ENCODE measurements at regions not wholly inside any gene's neighbourhood (a gene's known extent, or its start where the extent isn't known, plus 50 kb on each side); places are given as distances from the start of the nearest gene placed in this dataset.

DNA sequence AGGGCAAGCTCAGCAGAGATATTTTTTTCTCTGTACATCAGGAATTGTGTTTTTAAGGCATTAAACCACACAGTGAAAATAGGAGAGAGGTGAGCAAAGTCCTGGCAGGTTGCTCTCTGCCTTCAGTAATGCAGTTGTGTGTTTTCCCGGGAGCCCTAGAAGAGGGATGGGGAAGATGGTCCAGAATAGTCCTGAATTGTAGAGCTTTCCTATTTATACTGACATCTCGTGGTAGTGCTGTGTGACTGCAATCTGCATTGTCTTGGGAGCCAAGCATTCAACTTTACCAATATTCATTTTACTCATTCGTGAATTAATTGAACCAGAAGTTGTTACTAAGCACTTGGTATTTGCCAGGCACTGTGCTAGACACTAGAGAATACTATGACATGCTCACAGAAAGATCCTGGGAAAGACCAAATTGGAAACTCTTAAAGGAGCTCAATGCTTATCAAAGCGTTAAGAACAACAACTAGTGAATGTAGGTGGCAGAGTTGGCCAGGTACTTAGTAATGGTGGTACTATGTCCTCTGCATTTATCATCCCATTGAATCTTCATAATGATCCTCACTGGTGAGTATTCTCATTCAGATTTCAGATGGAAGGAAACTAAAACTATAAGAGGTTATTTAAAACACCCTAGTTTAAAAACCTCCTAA lies 214.6 kb downstream of the TRIB2 start:
- TF ChIP-seq, protein P1, sequence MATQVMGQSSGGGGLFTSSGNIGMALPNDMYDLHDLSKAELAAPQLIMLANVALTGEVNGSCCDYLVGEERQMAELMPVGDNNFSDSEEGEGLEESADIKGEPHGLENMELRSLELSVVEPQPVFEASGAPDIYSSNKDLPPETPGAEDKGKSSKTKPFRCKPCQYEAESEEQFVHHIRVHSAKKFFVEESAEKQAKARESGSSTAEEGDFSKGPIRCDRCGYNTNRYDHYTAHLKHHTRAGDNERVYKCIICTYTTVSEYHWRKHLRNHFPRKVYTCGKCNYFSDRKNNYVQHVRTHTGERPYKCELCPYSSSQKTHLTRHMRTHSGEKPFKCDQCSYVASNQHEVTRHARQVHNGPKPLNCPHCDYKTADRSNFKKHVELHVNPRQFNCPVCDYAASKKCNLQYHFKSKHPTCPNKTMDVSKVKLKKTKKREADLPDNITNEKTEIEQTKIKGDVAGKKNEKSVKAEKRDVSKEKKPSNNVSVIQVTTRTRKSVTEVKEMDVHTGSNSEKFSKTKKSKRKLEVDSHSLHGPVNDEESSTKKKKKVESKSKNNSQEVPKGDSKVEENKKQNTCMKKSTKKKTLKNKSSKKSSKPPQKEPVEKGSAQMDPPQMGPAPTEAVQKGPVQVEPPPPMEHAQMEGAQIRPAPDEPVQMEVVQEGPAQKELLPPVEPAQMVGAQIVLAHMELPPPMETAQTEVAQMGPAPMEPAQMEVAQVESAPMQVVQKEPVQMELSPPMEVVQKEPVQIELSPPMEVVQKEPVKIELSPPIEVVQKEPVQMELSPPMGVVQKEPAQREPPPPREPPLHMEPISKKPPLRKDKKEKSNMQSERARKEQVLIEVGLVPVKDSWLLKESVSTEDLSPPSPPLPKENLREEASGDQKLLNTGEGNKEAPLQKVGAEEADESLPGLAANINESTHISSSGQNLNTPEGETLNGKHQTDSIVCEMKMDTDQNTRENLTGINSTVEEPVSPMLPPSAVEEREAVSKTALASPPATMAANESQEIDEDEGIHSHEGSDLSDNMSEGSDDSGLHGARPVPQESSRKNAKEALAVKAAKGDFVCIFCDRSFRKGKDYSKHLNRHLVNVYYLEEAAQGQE (IDR thresholded peaks at IDR 0.05; ENCODE audit: insufficient replicate concordance, low read depth), result no peak
- TF ChIP-seq, protein P2, sequence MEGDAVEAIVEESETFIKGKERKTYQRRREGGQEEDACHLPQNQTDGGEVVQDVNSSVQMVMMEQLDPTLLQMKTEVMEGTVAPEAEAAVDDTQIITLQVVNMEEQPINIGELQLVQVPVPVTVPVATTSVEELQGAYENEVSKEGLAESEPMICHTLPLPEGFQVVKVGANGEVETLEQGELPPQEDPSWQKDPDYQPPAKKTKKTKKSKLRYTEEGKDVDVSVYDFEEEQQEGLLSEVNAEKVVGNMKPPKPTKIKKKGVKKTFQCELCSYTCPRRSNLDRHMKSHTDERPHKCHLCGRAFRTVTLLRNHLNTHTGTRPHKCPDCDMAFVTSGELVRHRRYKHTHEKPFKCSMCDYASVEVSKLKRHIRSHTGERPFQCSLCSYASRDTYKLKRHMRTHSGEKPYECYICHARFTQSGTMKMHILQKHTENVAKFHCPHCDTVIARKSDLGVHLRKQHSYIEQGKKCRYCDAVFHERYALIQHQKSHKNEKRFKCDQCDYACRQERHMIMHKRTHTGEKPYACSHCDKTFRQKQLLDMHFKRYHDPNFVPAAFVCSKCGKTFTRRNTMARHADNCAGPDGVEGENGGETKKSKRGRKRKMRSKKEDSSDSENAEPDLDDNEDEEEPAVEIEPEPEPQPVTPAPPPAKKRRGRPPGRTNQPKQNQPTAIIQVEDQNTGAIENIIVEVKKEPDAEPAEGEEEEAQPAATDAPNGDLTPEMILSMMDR (IDR thresholded peaks at IDR 0.05; ENCODE audit: insufficient read depth, low read length), result peak; percentile 90
- Histone ChIP-seq H3K4me3 (replicated peaks; ENCODE audit: insufficient read depth, low read length) (no peak overlapping the region), H3K27ac (replicated peaks) (no peak overlapping the region), H3K27me3 (ENCODE audit: insufficient read depth, poor library complexity, severe bottlenecking) (no peaks in the 10 kb centered on the region)
- no peak for DNase-seq (ENCODE audit: low read depth in 1 of 2, low spot score in 1 of 2)

DNA sequence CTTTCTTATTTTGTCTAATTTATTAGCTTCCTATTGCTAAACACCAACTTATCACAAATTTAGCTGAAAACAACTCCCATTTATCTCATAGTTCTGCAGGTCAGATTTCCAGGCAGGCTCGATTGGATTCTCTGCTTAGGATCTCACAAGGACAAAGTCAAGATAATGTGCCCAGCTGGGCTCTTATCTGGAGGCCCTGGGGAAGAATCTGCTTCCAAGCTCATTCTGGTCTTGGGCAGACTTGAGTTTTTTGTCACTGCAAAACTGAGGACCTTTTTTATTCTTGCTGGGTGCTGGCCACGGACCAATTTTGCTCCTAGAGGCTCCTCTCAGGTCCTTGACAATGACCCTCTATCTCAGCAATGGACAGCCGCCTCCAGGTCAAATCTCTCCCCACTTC lies 215.5 kb downstream of the TRIB2 start:
- TF ChIP-seq, protein P2 (IDR thresholded peaks at IDR 0.05; ENCODE audit: insufficient read depth, low read length), result no peak
- TF ChIP-seq GABPA (IDR thresholded peaks at IDR 0.05; ENCODE audit: low read depth) (no peak), POLR2AphosphoS5 (IDR thresholded peaks at IDR 0.05; ENCODE audit: low read depth) (no peak), SPI1 (IDR thresholded peaks at IDR 0.05; ENCODE audit: borderline replicate concordance, low read depth) (no peak)
- TF ChIP-seq, protein P1 (IDR thresholded peaks at IDR 0.05; ENCODE audit: insufficient replicate concordance, low read depth), result no peak
- no peak overlapping the region for H3K27ac ChIP-seq (replicated peaks)
- H3K27me3 ChIP-seq (ENCODE audit: insufficient read depth, poor library complexity, severe bottlenecking), result no peaks in the 10 kb centered on the region
- DNase-seq (ENCODE audit: low read depth in 1 of 2, low spot score in 1 of 2), result no peak
- no peak overlapping the region for H3K4me3 ChIP-seq (replicated peaks; ENCODE audit: insufficient read depth, low read length)

DNA sequence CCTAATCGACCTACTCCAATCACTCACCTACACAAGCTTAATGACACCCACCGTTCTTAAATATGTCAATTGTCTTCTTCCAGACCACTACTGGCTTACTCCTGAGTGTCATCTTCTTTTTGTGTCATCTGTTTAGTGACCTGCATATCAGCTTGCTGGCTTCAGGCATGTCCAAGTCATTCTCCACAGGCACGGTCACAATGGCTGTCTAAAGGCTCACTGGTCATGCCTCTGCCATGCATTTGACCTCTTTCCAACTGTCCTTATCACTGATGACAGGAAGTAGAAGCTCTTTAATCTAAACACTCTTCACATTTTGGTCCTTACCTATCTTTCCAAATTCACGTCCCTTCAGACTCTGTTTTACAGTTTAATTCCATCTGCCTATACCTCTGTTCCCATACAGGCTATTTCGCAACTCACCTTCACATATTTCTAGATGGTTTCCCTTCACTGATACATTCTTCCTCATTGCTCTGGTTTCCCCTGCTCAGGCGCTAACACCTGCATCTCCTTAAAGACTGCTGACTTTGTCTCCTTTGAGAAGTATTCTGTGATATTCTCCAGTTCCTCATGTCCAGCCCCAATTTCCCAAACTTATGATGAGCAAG lies 217.5 kb downstream of the TRIB2 start:
- Histone ChIP-seq H3K27ac (replicated peaks) (no peak overlapping the region), H3K27me3 (ENCODE audit: insufficient read depth, poor library complexity, severe bottlenecking) (no peaks in the 10 kb centered on the region), H3K4me3 (replicated peaks; ENCODE audit: insufficient read depth, low read length) (no peak overlapping the region)
- TF ChIP-seq SPI1 (IDR thresholded peaks at IDR 0.05; ENCODE audit: borderline replicate concordance, low read depth), result no peak
- TF ChIP-seq, protein P1 (IDR thresholded peaks at IDR 0.05; ENCODE audit: insufficient replicate concordance, low read depth), result no peak
- no peak for TF ChIP-seq GABPA (IDR thresholded peaks at IDR 0.05; ENCODE audit: low read depth)
- TF ChIP-seq, protein P2 (IDR thresholded peaks at IDR 0.05; ENCODE audit: insufficient read depth, low read length), result no peak
- TF ChIP-seq POLR2AphosphoS5 (IDR thresholded peaks at IDR 0.05; ENCODE audit: low read depth), result no peak
- DNase-seq (ENCODE audit: low read depth in 1 of 2, low spot score in 1 of 2), result no peak
